Neural cell (in vitro differentiated cells): ENCODE measurements at regions not wholly inside any gene's neighbourhood (a gene's known extent, or its start where the extent isn't known, plus 50 kb on each side); places are given as distances from the start of the nearest gene placed in this dataset.

Experiments
- H2AFZ ChIP-seq: fragments of 200-600, 300-800 bp; sonication (generic), shearing (Covaris generic); 2 replicates; pipeline ENCODE4 v1.6.0; 2014; ENCODE audit warnings: low read depth, mild to moderate bottlenecking, antibody characterized with exemption, low read length, moderate library complexity
- H3F3A ChIP-seq: fragments of 200-600 bp; shearing (Covaris generic); 2 replicates; pipeline ENCODE4 v1.6.1; 2016; ENCODE audit warnings: mild to moderate bottlenecking, moderate library complexity, mixed read lengths, antibody characterized with exemption, low read length; ENCODE audit not compliant: insufficient read depth, poor library complexity, severe bottlenecking
- H3K27ac ChIP-seq: fragments of 200-600, 300-800 bp; sonication (generic), shearing (Covaris generic); 2 replicates; pipeline ENCODE4 v1.5.1; 2014; ENCODE audit warnings: mild to moderate bottlenecking, low read length, moderate library complexity
- H3K27me3 ChIP-seq: fragments of 300-800, 200-600 bp; sonication (generic), shearing (Covaris generic); 2 replicates; pipeline ENCODE4 v1.6.0; 2014; ENCODE audit warnings: mild to moderate bottlenecking, low read depth, low read length, moderate library complexity; ENCODE audit not compliant: insufficient read depth
- H3K36me3 ChIP-seq: fragments of 300-800, 200-600 bp; sonication (generic), shearing (Covaris generic); 2 replicates; pipeline ENCODE4 v1.5.1; 2014; ENCODE audit warnings: mild to moderate bottlenecking, antibody characterized with exemption, low read length, moderate library complexity; ENCODE audit not compliant: insufficient read depth
- H3K4me2 ChIP-seq: fragments of 300-800, 200-600 bp; sonication (generic), shearing (Covaris generic); 2 replicates; pipeline ENCODE4 v1.6.0; 2014; ENCODE audit warnings: mild to moderate bottlenecking, low read length
- H3K4me3 ChIP-seq: fragments of 300-800, 200-600 bp; sonication (generic), shearing (Covaris generic); 2 replicates; pipeline ENCODE4 v1.5.1; 2014; ENCODE audit warnings: mild to moderate bottlenecking, low read length, moderate library complexity
- H3K79me2 ChIP-seq: fragments of 200-600 bp; shearing (Covaris generic); replicated peaks from 2 replicates; pipeline ENCODE4 v1.6.0; 2014; ENCODE audit warnings: mild to moderate bottlenecking, low read length, moderate library complexity; ENCODE audit not compliant: insufficient read depth
- H3K9ac ChIP-seq: fragments of 300-800, 200-600 bp; sonication (generic), shearing (Covaris generic); 2 replicates; pipeline ENCODE4 v1.6.1; 2016; ENCODE audit warnings: mild to moderate bottlenecking, low read length, mixed read lengths
- H3K9me2 ChIP-seq: fragments of 200-600 bp; shearing (Covaris generic); 2 replicates; pipeline ENCODE4 v1.6.1; 2016; ENCODE audit warnings: mild to moderate bottlenecking, low read length, mixed read lengths; ENCODE audit not compliant: insufficient read depth
- H3K9me3 ChIP-seq: fragments of 200-600, 300-800 bp; sonication (generic), shearing (Covaris generic); 2 replicates; pipeline ENCODE4 v1.6.1; 2016; ENCODE audit warnings: mild to moderate bottlenecking, mixed run types, low read length, moderate library complexity, mixed read lengths
- H4K20me1 ChIP-seq: fragments of 200-600 bp; shearing (Covaris generic); 2 replicates; pipeline ENCODE4 v1.6.1; 2016; ENCODE audit warnings: mild to moderate bottlenecking, mixed run types; ENCODE audit not compliant: insufficient read depth
- EP300 ChIP-seq: fragments of 450-650 bp; conservative IDR thresholded peaks from 2 replicates; pipeline ENCODE4 v1.6.1; 2014; ENCODE audit warnings: antibody characterized with exemption, mild to moderate bottlenecking, moderate library complexity; ENCODE audit not compliant: poor library complexity, severe bottlenecking
- EZH2 ChIP-seq: fragments of 200-600, 300-800 bp; shearing (Covaris generic), sonication (generic); IDR thresholded peaks from 2 replicates; pipeline ENCODE4 v1.6.1; 2014; ENCODE audit warnings: antibody characterized with exemption, low read length, borderline replicate concordance, mild to moderate bottlenecking; ENCODE audit not compliant: insufficient read depth, poor library complexity, severe bottlenecking
- MXI1 ChIP-seq: fragments of 450-650 bp; conservative IDR thresholded peaks from 2 replicates; pipeline ENCODE4 v1.6.1; 2014; ENCODE audit warnings: antibody characterized with exemption, mild to moderate bottlenecking; ENCODE audit not compliant: poor library complexity, severe bottlenecking
- POLR2AphosphoS5 ChIP-seq: IDR thresholded peaks from 2 replicates; pipeline ENCODE4 v1.6.1; 2012
- RAD21 ChIP-seq: fragments of 450-650 bp; conservative IDR thresholded peaks from 2 replicates; pipeline ENCODE4 v1.6.1; 2014; ENCODE audit warnings: antibody characterized with exemption, mild to moderate bottlenecking, moderate library complexity
- SMC3 ChIP-seq: fragments of 450-650 bp; conservative IDR thresholded peaks from 2 replicates; pipeline ENCODE4 v1.6.1; 2014; ENCODE audit warnings: antibody characterized with exemption, mild to moderate bottlenecking, moderate library complexity; ENCODE audit not compliant: poor library complexity
- TAF1 ChIP-seq: IDR thresholded peaks from 2 replicates; pipeline ENCODE4 v1.6.1; 2012; ENCODE audit warnings: low read depth
- TF ChIP-seq, protein P1 (sequence below): IDR thresholded peaks from 2 replicates; pipeline ENCODE4 v1.6.1; 2012; ENCODE audit warnings: borderline replicate concordance
- TF ChIP-seq, protein P2 (sequence below): fragments of 450-650 bp; IDR thresholded peaks from 2 replicates; pipeline ENCODE4 v1.5.1; 2014; ENCODE audit warnings: antibody characterized with exemption, mild to moderate bottlenecking, moderate library complexity; ENCODE audit not compliant: poor library complexity, severe bottlenecking

DNA sequence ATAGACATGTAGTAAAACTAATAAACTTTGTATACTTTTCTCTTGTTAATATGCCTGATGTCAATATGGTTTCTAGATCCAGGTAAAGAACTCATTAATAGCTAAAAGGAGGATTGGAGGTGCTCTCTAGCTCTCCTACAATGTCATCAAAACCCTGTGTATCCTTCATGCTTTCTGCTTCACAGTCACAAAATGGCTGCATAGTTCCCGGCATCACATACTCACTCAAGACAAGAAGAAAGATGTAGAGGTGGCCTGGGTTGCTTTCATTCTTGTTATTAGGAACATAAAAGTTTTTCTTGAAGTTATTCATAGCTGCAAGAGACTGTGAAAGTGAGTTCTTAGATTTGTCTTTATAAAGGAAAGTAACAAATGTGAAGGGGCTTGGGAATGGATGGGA is 149.7 kb upstream of the EEPD1 start:
- H3F3A ChIP-seq, result no peaks in the 10 kb centered on the region
- no peak overlapping the region for H2AFZ ChIP-seq
- no peaks in the 10 kb centered on the region for H3K9me3 ChIP-seq
- no peaks in the 10 kb centered on the region for H3K79me2 ChIP-seq
- H4K20me1 ChIP-seq, result no peaks in the 10 kb centered on the region
- H3K9ac ChIP-seq, result no peak overlapping the region
- TF ChIP-seq TAF1, result no peak
- TF ChIP-seq POLR2AphosphoS5, result no peak
- no peak for TF ChIP-seq EZH2
- TF ChIP-seq EP300, result no peak
- no peak for TF ChIP-seq RAD21
- TF ChIP-seq, protein P1, sequence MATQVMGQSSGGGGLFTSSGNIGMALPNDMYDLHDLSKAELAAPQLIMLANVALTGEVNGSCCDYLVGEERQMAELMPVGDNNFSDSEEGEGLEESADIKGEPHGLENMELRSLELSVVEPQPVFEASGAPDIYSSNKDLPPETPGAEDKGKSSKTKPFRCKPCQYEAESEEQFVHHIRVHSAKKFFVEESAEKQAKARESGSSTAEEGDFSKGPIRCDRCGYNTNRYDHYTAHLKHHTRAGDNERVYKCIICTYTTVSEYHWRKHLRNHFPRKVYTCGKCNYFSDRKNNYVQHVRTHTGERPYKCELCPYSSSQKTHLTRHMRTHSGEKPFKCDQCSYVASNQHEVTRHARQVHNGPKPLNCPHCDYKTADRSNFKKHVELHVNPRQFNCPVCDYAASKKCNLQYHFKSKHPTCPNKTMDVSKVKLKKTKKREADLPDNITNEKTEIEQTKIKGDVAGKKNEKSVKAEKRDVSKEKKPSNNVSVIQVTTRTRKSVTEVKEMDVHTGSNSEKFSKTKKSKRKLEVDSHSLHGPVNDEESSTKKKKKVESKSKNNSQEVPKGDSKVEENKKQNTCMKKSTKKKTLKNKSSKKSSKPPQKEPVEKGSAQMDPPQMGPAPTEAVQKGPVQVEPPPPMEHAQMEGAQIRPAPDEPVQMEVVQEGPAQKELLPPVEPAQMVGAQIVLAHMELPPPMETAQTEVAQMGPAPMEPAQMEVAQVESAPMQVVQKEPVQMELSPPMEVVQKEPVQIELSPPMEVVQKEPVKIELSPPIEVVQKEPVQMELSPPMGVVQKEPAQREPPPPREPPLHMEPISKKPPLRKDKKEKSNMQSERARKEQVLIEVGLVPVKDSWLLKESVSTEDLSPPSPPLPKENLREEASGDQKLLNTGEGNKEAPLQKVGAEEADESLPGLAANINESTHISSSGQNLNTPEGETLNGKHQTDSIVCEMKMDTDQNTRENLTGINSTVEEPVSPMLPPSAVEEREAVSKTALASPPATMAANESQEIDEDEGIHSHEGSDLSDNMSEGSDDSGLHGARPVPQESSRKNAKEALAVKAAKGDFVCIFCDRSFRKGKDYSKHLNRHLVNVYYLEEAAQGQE, result no peak
- no peak for TF ChIP-seq MXI1
- TF ChIP-seq SMC3, result no peak
- TF ChIP-seq, protein P2, sequence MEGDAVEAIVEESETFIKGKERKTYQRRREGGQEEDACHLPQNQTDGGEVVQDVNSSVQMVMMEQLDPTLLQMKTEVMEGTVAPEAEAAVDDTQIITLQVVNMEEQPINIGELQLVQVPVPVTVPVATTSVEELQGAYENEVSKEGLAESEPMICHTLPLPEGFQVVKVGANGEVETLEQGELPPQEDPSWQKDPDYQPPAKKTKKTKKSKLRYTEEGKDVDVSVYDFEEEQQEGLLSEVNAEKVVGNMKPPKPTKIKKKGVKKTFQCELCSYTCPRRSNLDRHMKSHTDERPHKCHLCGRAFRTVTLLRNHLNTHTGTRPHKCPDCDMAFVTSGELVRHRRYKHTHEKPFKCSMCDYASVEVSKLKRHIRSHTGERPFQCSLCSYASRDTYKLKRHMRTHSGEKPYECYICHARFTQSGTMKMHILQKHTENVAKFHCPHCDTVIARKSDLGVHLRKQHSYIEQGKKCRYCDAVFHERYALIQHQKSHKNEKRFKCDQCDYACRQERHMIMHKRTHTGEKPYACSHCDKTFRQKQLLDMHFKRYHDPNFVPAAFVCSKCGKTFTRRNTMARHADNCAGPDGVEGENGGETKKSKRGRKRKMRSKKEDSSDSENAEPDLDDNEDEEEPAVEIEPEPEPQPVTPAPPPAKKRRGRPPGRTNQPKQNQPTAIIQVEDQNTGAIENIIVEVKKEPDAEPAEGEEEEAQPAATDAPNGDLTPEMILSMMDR, result no peak
- H3K36me3 ChIP-seq, result no peaks in the 10 kb centered on the region
- H3K4me3 ChIP-seq, result no peak overlapping the region
- no peak overlapping the region for H3K27ac ChIP-seq
- no peaks in the 10 kb centered on the region for H3K9me2 ChIP-seq
- H3K27me3 ChIP-seq, result no peaks in the 10 kb centered on the region
- no peak overlapping the region for H3K4me2 ChIP-seq

DNA sequence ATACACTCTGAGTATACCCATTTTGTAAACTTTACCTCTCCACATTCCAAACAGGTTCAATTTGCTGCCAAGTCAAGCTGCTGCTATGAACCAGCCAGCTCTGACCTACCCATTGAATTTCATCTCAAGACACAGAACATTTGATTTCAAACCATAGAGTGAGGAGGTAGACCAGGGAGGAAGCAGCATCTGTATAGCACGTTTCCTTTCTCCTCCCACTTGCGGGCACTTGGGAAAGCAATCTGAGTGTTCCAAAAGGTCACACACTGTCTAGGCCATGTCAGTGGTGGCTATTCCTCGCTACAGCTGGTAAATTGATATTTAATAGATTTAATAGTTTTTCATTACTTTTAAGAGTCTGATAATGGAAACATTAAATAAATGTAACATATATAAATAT is 147.8 kb upstream of the EEPD1 start:
- Histone ChIP-seq H3K4me3 (no peak overlapping the region), H3F3A (no peaks in the 10 kb centered on the region), H3K36me3 (no peaks in the 10 kb centered on the region), H4K20me1 (no peaks in the 10 kb centered on the region), H3K9me3 (no peaks in the 10 kb centered on the region), H2AFZ (no peak overlapping the region), H3K27ac (no peak overlapping the region), H3K9me2 (no peaks in the 10 kb centered on the region), H3K9ac (no peak overlapping the region), H3K27me3 (no peaks in the 10 kb centered on the region), H3K4me2 (no peak overlapping the region), H3K79me2 (no peaks in the 10 kb centered on the region)
- TF ChIP-seq EZH2 (no peak), RAD21 (no peak), SMC3 (no peak), MXI1 (no peak), TAF1 (no peak), EP300 (no peak), POLR2AphosphoS5 (no peak)
- TF ChIP-seq, protein P1, result no peak
- TF ChIP-seq, protein P2, result no peak
